Neural progenitor cell (in vitro differentiated cells): ENCODE measurements at regions not wholly inside any gene's neighbourhood (a gene's known extent, or its start where the extent isn't known, plus 50 kb on each side); places are given as distances from the start of the nearest gene placed in this dataset.

Experiments used
- DNase-seq: peaks from one replicate; pipeline ENCODE4 v3.0.0-alpha.2; 2016; ENCODE audit warnings: low spot score
- H2AFZ ChIP-seq: fragments of 200-600 bp; sonication (generic); replicated peaks from 2 replicates; pipeline ENCODE4 v1.6.1; 2016; ENCODE audit warnings: antibody characterized with exemption
- H3F3A ChIP-seq: fragments of 200-600 bp; sonication (generic); 2 replicates; pipeline ENCODE4 v1.6.1; 2016; ENCODE audit warnings: antibody characterized with exemption, low read depth
- H3K27ac ChIP-seq: fragments of 200-600 bp; sonication (generic); 2 replicates; pipeline ENCODE4 v1.5.1; 2016; ENCODE audit warnings: mild to moderate bottlenecking
- H3K27me3 ChIP-seq: fragments of 200-600 bp; sonication (generic); 2 replicates; pipeline ENCODE4 v1.6.1; 2016; ENCODE audit warnings: mild to moderate bottlenecking, moderate library complexity
- H3K36me3 ChIP-seq: fragments of 200-600 bp; sonication (generic); 2 replicates; pipeline ENCODE4 v1.5.1; 2016
- H3K4me1 ChIP-seq: fragments of 200-600 bp; sonication (generic); 2 replicates; pipeline ENCODE4 v1.6.1; 2016; ENCODE audit warnings: mixed run types
- H3K4me2 ChIP-seq: fragments of 200-600 bp; sonication (generic); 2 replicates; pipeline ENCODE4 v1.6.1; 2016
- H3K4me3 ChIP-seq: fragments of 200-600 bp; sonication (generic); 2 replicates; pipeline ENCODE4 v1.5.1; 2016
- H3K79me2 ChIP-seq: fragments of 200-600 bp; sonication (generic); 2 replicates; pipeline ENCODE4 v1.6.1; 2016; ENCODE audit warnings: low read depth
- H3K9ac ChIP-seq: fragments of 200-600 bp; sonication (generic); 2 replicates; pipeline ENCODE4 v1.6.1; 2016
- H3K9me3 ChIP-seq: fragments of 200-600 bp; sonication (generic); 2 replicates; pipeline ENCODE4 v1.5.1; 2016; ENCODE audit warnings: low read depth
- H4K20me1 ChIP-seq: fragments of 200-600 bp; sonication (generic); 2 replicates; pipeline ENCODE4 v1.6.1; 2016; ENCODE audit warnings: low read depth
- H3K27ac Mint-ChIP-seq: 3 replicates; pipeline ENCODE4 v1.8.0; 2021; ENCODE audit warnings: mixed read lengths
- H3K27me3 Mint-ChIP-seq: 2 replicates; pipeline ENCODE4 v1.8.0; 2022; ENCODE audit warnings: low read depth, mild to moderate bottlenecking, inconsistent platforms, moderate library complexity, mixed read lengths; ENCODE audit not compliant: insufficient read depth
- H3K36me3 Mint-ChIP-seq: 3 replicates; pipeline ENCODE4 v1.8.0; 2021; ENCODE audit warnings: mixed read lengths
- H3K4me1 Mint-ChIP-seq: 3 replicates; pipeline ENCODE4 v1.8.0; 2021; ENCODE audit warnings: mixed read lengths
- H3K4me3 Mint-ChIP-seq: 3 replicates; pipeline ENCODE4 v1.8.0; 2021; ENCODE audit warnings: mild to moderate bottlenecking, moderate library complexity, mixed read lengths
- H3K9me3 Mint-ChIP-seq: 3 replicates; pipeline ENCODE4 v1.8.0; 2020; ENCODE audit warnings: mixed read lengths
- EZH2 ChIP-seq: fragments of 200-600 bp; sonication (generic); IDR thresholded peaks from 2 replicates; pipeline ENCODE4 v1.6.1; 2017; ENCODE audit warnings: antibody characterized with exemption, mild to moderate bottlenecking, moderate library complexity
- EZH2phosphoT487 ChIP-seq: fragments of 200-600 bp; sonication (generic); IDR thresholded peaks from 2 replicates; pipeline ENCODE4 v1.6.1; 2017; ENCODE audit warnings: antibody characterized with exemption
- TF ChIP-seq, protein P1 (sequence below): fragments of 200-600 bp; sonication (generic); IDR thresholded peaks from 2 replicates; pipeline ENCODE4 v1.5.1; 2017; ENCODE audit warnings: antibody characterized with exemption, mild to moderate bottlenecking

DNA sequence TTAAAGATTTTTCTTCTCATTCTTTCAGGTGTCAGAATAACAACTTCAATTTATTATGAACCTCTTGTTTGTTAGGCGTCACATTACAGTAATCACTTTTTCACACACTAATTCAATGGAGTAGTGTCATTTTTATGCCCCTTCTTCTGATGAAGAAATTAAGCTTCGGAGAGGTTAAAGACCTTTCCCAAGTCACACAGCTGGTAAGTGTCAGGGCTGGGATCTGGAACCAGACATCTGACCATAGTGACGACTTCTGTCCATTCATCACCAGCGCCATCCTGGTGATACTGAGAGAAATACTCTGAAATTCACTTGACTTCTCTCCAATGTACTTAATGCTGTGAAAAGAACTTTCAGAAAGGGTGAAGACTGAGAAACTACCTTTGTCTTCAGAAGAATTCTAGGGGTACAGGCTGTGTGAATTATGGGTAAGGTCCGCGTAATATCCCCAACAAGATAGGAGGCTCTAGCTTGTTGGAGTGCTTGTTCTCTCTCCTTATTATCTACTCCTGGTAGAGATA is 173.8 kb downstream of the GAS1 start:
- H3K4me1 ChIP-seq, result no peaks in the 10 kb centered on the region
- H3K27me3 Mint-ChIP-seq, result peaks cover 5% of the 10 kb centered on the region
- TF ChIP-seq, protein P1, sequence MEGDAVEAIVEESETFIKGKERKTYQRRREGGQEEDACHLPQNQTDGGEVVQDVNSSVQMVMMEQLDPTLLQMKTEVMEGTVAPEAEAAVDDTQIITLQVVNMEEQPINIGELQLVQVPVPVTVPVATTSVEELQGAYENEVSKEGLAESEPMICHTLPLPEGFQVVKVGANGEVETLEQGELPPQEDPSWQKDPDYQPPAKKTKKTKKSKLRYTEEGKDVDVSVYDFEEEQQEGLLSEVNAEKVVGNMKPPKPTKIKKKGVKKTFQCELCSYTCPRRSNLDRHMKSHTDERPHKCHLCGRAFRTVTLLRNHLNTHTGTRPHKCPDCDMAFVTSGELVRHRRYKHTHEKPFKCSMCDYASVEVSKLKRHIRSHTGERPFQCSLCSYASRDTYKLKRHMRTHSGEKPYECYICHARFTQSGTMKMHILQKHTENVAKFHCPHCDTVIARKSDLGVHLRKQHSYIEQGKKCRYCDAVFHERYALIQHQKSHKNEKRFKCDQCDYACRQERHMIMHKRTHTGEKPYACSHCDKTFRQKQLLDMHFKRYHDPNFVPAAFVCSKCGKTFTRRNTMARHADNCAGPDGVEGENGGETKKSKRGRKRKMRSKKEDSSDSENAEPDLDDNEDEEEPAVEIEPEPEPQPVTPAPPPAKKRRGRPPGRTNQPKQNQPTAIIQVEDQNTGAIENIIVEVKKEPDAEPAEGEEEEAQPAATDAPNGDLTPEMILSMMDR, result no peak
- TF ChIP-seq EZH2phosphoT487 (no peak), EZH2 (no peak)
- no peaks in the 10 kb centered on the region for H4K20me1 ChIP-seq
- no peak overlapping the region for H3K27ac Mint-ChIP-seq
- no peak overlapping the region for H3K4me3 Mint-ChIP-seq
- DNase-seq, result no peak
- no peaks in the 10 kb centered on the region for H3K4me1 Mint-ChIP-seq
- no peaks in the 10 kb centered on the region for H3K36me3 Mint-ChIP-seq
- H3K27me3 ChIP-seq, result no peaks in the 10 kb centered on the region
- no peak overlapping the region for H3K4me3 ChIP-seq
- no peak overlapping the region for H3K4me2 ChIP-seq
- H3K9ac ChIP-seq, result no peak overlapping the region
- H3K9me3 Mint-ChIP-seq, result no peaks in the 10 kb centered on the region
- no peaks in the 10 kb centered on the region for H3K36me3 ChIP-seq
- H3K27ac ChIP-seq, result no peak overlapping the region
- H3F3A ChIP-seq, result no peaks in the 10 kb centered on the region
- no peak overlapping the region for H2AFZ ChIP-seq
- H3K9me3 ChIP-seq, result no peaks in the 10 kb centered on the region
- H3K79me2 ChIP-seq, result no peaks in the 10 kb centered on the region

DNA sequence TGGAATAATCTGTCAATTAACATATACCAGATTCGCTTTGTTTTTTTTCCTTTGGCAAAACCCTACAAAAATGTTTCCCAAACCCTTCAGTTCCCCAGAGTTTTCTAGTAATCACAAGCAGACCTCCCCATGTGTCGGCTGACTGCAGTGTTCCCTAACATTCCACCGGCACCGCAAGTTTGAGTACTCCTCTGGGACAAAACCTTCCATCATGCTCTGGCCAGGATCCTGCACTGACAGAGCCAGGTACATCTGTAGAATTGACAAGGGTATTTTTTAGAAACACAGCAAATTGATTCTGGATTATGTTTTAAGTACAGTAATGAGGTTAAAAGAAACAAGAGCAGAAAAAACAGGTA is 174.7 kb downstream of the GAS1 start:
- no peak overlapping the region for H3K4me3 Mint-ChIP-seq
- Histone ChIP-seq H3K79me2 (no peaks in the 10 kb centered on the region), H3K4me3 (no peak overlapping the region), H3K4me1 (peaks cover 2% of the 10 kb centered on the region), H3F3A (no peaks in the 10 kb centered on the region), H3K9me3 (no peaks in the 10 kb centered on the region), H2AFZ (no peak overlapping the region), H3K27ac (no peak overlapping the region), H3K4me2 (no peak overlapping the region), H4K20me1 (no peaks in the 10 kb centered on the region), H3K36me3 (no peaks in the 10 kb centered on the region), H3K27me3 (no peaks in the 10 kb centered on the region), H3K9ac (no peak overlapping the region)
- TF ChIP-seq EZH2phosphoT487, result no peak
- TF ChIP-seq, protein P1, result no peak
- H3K4me1 Mint-ChIP-seq, result peaks cover 3% of the 10 kb centered on the region
- no peaks in the 10 kb centered on the region for H3K9me3 Mint-ChIP-seq
- no peaks in the 10 kb centered on the region for H3K36me3 Mint-ChIP-seq
- no peak overlapping the region for H3K27ac Mint-ChIP-seq
- H3K27me3 Mint-ChIP-seq, result peaks cover 5% of the 10 kb centered on the region
- no peak for DNase-seq

DNA sequence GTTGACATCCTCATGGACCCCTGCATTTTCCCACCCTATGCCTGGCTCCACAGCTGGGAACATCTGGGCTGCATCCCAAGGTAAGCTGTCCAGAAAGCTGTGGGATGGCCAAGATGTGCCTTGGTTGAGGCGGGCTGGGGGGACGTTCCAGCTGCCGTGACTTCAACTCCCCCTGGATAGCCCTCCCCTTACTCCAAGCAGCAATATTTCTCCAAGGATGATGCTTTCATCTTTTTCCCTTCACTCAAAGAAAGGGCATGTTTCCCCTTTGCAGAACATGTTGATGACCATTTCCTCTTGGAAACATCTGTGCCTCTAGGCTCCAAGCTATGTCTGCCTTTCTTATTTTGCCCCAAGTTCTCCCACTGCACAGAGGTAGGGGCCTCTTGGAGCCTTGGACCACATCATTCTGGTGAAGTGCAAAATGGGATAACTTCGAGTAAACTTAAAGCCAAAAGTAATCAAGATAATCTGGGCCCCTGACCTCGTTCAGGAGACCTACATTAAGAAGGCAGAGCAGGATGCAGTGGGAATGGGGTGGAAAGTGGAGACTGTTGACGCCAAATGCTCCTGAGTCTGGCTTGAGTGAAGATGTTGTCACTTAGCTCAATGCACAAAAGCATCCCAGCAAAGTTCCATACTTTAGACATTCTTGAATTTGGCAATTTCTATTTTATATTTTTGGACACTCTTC is 175.2 kb downstream of the GAS1 start:
- no peaks in the 10 kb centered on the region for H3K36me3 Mint-ChIP-seq
- no peak overlapping the region for H3K4me2 ChIP-seq
- no peaks in the 10 kb centered on the region for H3K9me3 ChIP-seq
- peaks cover 6% of the 10 kb centered on the region for H3K4me1 Mint-ChIP-seq
- DNase-seq, result no peak
- H3K27me3 ChIP-seq, result no peaks in the 10 kb centered on the region
- TF ChIP-seq EZH2phosphoT487 (no peak), EZH2 (no peak)
- TF ChIP-seq, protein P1, result no peak
- no peaks in the 10 kb centered on the region for H3F3A ChIP-seq
- no peaks in the 10 kb centered on the region for H3K36me3 ChIP-seq
- no peak overlapping the region for H3K27ac ChIP-seq
- H3K9ac ChIP-seq, result no peak overlapping the region
- H3K27me3 Mint-ChIP-seq, result peaks cover 5% of the 10 kb centered on the region
- H4K20me1 ChIP-seq, result no peaks in the 10 kb centered on the region
- no peak overlapping the region for H3K27ac Mint-ChIP-seq
- no peak overlapping the region for H3K4me3 Mint-ChIP-seq
- no peak overlapping the region for H3K4me3 ChIP-seq
- H3K4me1 ChIP-seq, result peaks cover 7% of the 10 kb centered on the region
- no peak overlapping the region for H2AFZ ChIP-seq
- no peaks in the 10 kb centered on the region for H3K9me3 Mint-ChIP-seq
- no peaks in the 10 kb centered on the region for H3K79me2 ChIP-seq
